GM21528 (cell line): ENCODE measurements at regions not wholly inside any gene's neighbourhood (a gene's known extent, or its start where the extent isn't known, plus 50 kb on each side); places are given as distances from the start of the nearest gene placed in this dataset.
"Not testable (repeated sequence)": the region's sequence is repeated elsewhere in the genome, so short reads cannot be mapped to it uniquely, and the experiment has no call there.

Source experiments
- ATAC-seq: cut with Tn5 transposase; IDR thresholded peaks from one replicate; pipeline ENCODE4 v1.9.1; 2021; ENCODE audit warnings: mild to moderate bottlenecking, moderate library complexity; ENCODE audit not compliant: unreplicated experiment, low FRiP score

- ATAC-seq, result no peak
Measured at GRCh38 chr11:92046103-92046502, 178.5 kb upstream of the FAT3 start.

DNA sequence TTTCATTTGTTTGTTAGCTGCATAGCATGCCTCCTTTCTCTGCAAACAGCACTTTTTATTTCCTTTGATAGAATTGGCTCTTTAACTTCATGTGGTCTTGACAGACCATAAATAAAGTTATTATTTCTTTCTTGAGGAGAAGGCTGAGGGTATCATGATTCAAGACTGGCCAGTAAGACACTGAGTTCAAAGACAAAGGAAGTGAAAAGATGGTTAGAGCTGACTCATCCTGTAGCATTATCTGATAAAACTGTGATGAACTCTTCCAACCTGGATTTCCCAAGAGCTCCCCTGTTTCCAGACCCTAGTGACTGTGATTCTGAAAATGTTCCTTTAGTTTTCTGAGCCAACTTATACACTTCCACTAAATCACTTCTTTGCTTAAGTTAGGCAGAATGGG lies 179.3 kb upstream of the FAT3 start:
- ATAC-seq, result no peak

GRCh38 chr11:92035488-92035887 lies 189.1 kb upstream of the FAT3 start:
- no peak for ATAC-seq

- not testable (repeated sequence) for ATAC-seq
Measured at GRCh38 chr11:92027136-92027535, 197.5 kb upstream of the FAT3 start.

GRCh38 chr11:92026664-92027063 lies 198.0 kb upstream of the FAT3 start:
- no peak for ATAC-seq

DNA sequence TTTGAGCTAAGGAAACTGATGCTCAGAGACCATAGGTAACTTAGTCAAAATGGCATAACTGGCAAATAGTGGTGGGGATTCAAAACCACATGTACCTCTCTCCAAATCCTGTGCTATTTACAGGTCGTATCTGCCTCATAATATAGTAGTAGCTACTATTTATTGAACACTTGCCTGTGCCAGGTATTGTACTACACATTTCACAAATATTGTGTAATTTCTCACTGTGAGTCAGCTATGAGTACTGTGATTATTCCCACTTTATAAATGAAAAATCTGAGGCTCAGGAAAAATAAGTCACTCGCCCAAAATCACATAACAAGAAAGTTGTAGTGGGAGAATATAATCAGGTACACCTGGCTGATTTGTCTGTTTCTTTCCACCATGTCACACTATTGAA lies 199.8 kb upstream of the FAT3 start:
- ATAC-seq, result no peak

- no peak for ATAC-seq
Measured at GRCh38 chr11:92022499-92022898, 202.1 kb upstream of the FAT3 start.

GRCh38 chr11:92018332-92018731 lies 206.3 kb upstream of the FAT3 start:
- ATAC-seq, result no peak

- ATAC-seq, result no peak
Measured at GRCh38 chr11:92008249-92008648, 216.4 kb upstream of the FAT3 start.

DNA sequence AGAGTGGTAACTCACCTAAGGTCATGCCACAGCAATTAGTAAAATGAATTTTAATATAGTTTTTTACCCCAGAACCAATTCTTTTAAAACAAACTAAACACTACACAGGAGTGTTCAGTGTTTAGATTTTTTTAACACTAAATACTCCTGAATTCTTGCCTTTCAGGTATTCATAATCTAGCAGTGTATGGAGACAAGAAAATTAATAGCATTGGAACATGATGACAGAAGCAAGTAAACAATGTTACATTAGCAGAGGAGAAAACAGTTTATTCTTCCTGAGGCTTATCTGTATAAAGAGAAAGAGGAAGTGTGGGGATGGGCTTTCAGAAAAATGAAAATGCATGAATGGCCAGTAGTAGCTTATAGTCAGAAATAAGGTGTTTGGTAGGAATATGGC lies 222.1 kb upstream of the FAT3 start:
- no peak for ATAC-seq

DNA sequence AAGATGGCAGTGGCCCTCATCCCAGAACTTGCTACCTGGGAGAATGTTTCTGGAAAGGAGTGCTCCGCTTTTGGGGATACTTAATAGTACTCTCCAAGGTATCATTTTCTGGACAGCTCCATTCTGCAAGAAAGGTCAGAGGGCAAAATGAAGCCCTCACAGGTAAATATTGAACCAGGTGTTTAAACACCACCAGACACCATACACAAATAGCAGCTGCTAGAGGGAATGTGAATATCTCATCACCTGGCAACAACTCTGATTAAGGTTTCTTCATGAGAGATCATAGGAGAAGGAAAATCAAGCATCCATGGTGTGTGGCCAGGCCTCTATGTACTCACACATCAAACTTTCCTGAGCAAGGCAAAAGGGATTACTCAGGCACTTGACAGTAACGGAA lies 226.1 kb upstream of the FAT3 start:
- ATAC-seq, result no peak

GRCh38 chr11:91997226-91997625 lies 227.4 kb upstream of the FAT3 start:
- ATAC-seq, result no peak

GRCh38 chr11:91996526-91996925 lies 228.1 kb upstream of the FAT3 start:
- ATAC-seq, result no peak

DNA sequence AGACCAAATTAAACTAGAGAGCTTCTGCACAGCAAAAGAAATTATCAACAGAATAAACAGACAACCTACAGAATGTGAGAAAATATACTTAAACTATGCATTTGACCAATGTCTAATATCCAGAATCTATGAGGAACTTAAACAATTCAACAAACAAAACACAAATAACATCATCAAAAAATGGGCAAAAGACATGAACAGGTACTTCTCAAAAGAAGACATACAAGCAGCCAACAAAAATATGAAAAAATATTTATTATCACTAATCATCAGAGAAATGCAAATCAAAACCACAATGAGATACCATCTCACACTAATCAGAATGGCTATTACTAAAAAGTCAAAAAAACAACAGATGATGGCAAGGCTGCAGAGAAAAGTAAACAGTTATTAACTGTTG lies 236.2 kb upstream of the FAT3 start:
- not testable (repeated sequence) for ATAC-seq

DNA sequence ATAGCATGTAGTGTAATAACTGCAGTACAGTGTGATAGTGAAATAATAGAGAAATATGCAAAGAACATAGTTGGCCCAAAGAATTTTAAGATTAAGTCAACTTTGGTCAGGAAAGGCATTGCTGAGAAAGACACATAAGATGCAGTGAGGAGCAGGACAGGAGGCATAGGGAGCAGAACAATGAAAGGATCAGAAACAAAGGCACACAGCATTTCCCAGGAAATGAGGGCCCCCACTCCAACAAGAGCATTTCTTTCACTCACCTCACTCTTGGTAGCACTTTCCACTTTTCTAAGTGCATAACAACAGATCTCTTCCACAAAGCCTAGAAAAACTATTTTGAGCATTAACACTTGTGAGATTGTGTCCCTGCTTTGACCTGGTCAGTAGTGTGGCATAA lies 238.4 kb upstream of the FAT3 start:
- ATAC-seq, result no peak

GRCh38 chr11:91984033-91984584 lies 240.5 kb upstream of the FAT3 start:
- ATAC-seq, result no peak

- no peak for ATAC-seq
Measured at GRCh38 chr11:91981995-91982394, 242.6 kb upstream of the FAT3 start.

DNA sequence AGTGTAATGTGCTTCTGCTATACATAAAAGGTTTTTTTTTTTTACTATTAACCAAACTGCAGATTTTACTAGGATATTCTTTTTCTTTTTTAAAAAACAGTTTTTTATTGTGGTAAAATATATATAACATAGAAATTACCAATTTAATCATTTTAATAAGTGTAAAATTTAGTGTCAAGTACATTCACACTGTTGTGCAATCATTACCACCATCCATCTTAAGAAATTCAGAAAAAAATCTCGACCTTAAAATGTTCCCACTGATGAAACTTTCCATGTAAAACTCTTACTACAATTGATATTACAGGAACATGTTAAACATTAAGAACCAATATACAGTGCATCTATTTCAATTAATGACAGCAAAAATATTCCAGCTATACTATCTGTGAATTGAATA lies 244.8 kb upstream of the FAT3 start:
- ATAC-seq, result no peak

GRCh38 chr11:91978747-91979146 lies 245.9 kb upstream of the FAT3 start:
- ATAC-seq, result no peak

DNA sequence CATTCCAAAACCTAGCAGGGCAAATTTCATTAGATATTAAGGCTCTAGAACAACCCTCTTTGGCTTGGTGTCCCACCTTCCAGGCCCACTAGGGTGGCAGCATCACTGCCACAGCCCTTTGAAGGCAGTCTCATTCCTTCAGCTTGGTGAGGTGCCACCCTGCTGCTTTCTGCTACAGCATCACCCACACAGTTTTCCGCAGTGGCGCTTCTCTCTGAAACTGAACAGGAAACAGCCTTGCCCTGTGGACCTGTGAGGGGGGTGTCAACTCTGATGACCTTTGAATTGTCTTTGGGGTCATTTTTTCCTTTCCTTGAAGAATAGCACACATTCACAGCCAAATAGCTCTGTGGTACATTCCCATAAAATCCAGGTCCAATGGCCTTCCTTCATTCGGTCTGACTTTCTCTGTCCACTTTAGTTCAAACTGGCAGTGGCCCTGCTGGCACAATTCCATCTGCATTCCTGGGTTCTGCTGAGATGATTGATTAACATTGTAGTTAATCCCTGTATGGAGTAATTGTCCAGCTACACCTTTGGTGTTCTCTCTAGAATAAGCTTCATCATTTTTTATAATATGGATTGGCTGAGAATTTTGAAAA lies 251.9 kb upstream of the FAT3 start:
- no peak for ATAC-seq

- no peak for ATAC-seq
Measured at GRCh38 chr11:91970624-91971023, 254.0 kb upstream of the FAT3 start.

GRCh38 chr11:91969486-91969885 lies 255.1 kb upstream of the FAT3 start:
- no peak for ATAC-seq

GRCh38 chr11:91967691-91968045 lies 256.9 kb upstream of the FAT3 start:
- no peak for ATAC-seq
